ENCODE measurements at regions not wholly inside any gene's neighbourhood (a gene's known extent, or its start where the extent isn't known, plus 50 kb on each side); places are given as distances from the start of the nearest gene placed in this dataset.

DNA sequence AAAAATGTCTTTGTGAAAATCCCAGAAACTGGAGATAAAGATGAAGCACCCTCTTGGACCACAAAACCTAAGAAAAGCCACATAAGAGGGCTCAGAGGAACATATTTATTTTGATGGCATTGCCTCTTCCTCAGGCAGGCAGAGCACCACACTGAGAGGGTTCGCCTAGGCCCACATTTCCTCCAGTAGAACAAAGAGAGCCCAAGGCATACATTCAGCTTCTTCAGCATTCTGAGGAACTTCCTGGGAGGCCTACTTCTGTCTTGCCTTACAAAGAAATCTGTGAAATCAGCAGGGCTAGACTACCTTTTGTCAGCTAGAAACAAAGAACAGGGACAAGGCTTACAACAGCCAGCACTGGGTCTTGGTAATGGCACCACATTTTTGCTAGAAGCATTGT is 1325.3 kb downstream of the SI start (continued):
- TF ChIP-seq PTRF (tag; IDR thresholded peaks at IDR 0.05), result no peak
- TF ChIP-seq ZNF431 (CRISPR knock-in tag; IDR thresholded peaks at IDR 0.05), result no peak
- TF ChIP-seq, protein P1, sequence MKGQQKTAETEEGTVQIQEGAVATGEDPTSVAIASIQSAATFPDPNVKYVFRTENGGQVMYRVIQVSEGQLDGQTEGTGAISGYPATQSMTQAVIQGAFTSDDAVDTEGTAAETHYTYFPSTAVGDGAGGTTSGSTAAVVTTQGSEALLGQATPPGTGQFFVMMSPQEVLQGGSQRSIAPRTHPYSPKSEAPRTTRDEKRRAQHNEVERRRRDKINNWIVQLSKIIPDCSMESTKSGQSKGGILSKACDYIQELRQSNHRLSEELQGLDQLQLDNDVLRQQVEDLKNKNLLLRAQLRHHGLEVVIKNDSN (CRISPR knock-in tag; IDR thresholded peaks at IDR 0.05), result no peak
- TF ChIP-seq ZBTB8A (IDR thresholded peaks at IDR 0.05; ENCODE audit: partially characterized antibody), result no peak
- TF ChIP-seq SP2 (IDR thresholded peaks at IDR 0.05; ENCODE audit: extremely low read depth, low read depth, low read length, poor library complexity, severe bottlenecking), result no peak

DNA sequence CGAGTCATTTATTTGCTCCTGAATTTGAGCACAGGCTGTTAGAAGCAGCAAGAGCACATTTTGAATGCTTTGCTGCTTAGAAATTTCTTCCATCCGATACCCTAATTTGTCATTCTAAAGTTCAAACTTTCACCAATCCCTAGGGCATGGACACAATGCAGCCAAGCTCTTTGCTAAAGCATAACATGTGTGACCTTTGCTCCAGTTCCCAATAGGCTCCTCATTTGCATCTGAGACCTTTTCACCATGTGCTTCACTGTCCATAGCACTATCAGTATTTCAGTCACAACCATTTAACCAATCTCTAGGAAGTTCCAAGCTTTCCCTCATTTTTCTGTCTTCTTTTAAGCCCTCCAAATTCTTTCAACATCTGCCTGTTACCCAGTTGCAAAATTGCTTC is 1333.1 kb downstream of the SI start:
- intact Hi-C loops (cut with micrococcal nuclease) (no loop called here), in situ Hi-C loops (cut with MboI) (no loop called here)
- DNase-seq (ENCODE audit: extremely low read depth in 1 of 4, low spot score in 3 of 4) (no peak), FAIRE-seq (no peak), ATAC-seq (no peak)
- Histone ChIP-seq H3K4me3 (no peak overlapping the region), H4K20me1 (replicated peaks; ENCODE audit: control insufficient read depth, insufficient read depth, low read length) (no peaks in the 10 kb centered on the region), H3K27ac (ENCODE audit: extremely low read depth, low read depth, low read length) (no peak overlapping the region), H3K9me1 (ENCODE audit: control insufficient read depth, insufficient read depth, low read length) (no peaks in the 10 kb centered on the region), H3K27me3 (ENCODE audit: control insufficient read depth in 2 of 2, insufficient read depth in 2 of 2, low read length in 2 of 2) (no peaks in the 10 kb centered on the region), H2AFZ (ENCODE audit: low read depth, low read length) (no peak overlapping the region), H3K9ac (ENCODE audit: insufficient read depth in 1 of 2, low read depth in 2 of 2, low read length in 2 of 2) (no peak overlapping the region), H3K4me2 (ENCODE audit: insufficient read depth, low read length) (no peak overlapping the region), H3K4me1 (replicated peaks in 1 of 2; ENCODE audit: control insufficient read depth in 2 of 2, insufficient read depth in 2 of 2, low read length in 2 of 2) (no peaks in the 10 kb centered on the region), H3K36me3 (ENCODE audit: control insufficient read depth, insufficient read depth, low read length) (no peaks in the 10 kb centered on the region), H3K79me2 (ENCODE audit: control insufficient read depth, insufficient read depth, low read length) (no peaks in the 10 kb centered on the region), H3K9me3 (replicated peaks; ENCODE audit: control insufficient read depth, insufficient read depth, low read depth, low read length) (no peaks in the 10 kb centered on the region)
- CTCF ChIA-PET (ENCODE audit: low intra/inter-chr PET ratio), result no interaction called here
- TF ChIP-seq ZNF583 (CRISPR knock-in tag; IDR thresholded peaks at IDR 0.05), result no peak
- no peak for TF ChIP-seq BHLHE40 (IDR thresholded peaks at IDR 0.05; ENCODE audit: low read length)
- TF ChIP-seq, protein P2, sequence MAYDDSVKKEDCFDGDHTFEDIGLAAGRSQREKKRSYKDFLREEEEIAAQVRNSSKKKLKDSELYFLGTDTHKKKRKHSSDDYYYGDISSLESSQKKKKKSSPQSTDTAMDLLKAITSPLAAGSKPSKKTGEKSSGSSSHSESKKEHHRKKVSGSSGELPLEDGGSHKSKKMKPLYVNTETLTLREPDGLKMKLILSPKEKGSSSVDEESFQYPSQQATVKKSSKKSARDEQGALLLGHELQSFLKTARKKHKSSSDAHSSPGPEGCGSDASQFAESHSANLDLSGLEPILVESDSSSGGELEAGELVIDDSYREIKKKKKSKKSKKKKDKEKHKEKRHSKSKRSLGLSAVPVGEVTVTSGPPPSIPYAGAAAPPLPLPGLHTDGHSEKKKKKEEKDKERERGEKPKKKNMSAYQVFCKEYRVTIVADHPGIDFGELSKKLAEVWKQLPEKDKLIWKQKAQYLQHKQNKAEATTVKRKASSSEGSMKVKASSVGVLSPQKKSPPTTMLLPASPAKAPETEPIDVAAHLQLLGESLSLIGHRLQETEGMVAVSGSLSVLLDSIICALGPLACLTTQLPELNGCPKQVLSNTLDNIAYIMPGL (CRISPR knock-in tag; IDR thresholded peaks at IDR 0.05), result no peak
- no peak for TF ChIP-seq KLF1 (tag; IDR thresholded peaks at IDR 0.05)
- TF ChIP-seq NCOA4 (IDR thresholded peaks at IDR 0.05; ENCODE audit: partially characterized antibody), result no peak
- no peak for TF ChIP-seq KAT2B (IDR thresholded peaks at IDR 0.05; ENCODE audit: low read depth, low read length)
- 0% methylated on average over 2 of the region's 2 CpGs for WGBS (ENCODE audit: insufficient coverage, low coverage, missing lambda C conversion rate)
- POLR2A ChIA-PET, result no interaction called here
- BruUV-seq (replicated peaks), result no TSS peak
